T-helper 17 cell (primary cell): ENCODE measurements at regions not wholly inside any gene's neighbourhood (a gene's known extent, or its start where the extent isn't known, plus 50 kb on each side); places are given as distances from the start of the nearest gene placed in this dataset.

Experiments used
- ATAC-seq: fragments of 150-1000 bp; cut with Tn5 transposase; 2 replicates; pipeline ENCODE4 v1.10.0; 2021; ENCODE audit warnings: mild to moderate bottlenecking, moderate library complexity
- DNase-seq, 3 donors: peaks; one replicate each; pipeline versions ENCODE4 v3.0.0 to v3.0.0-alpha.2; 2020 to 2021
- H3K9me3 ChIP-seq: one replicate; pipeline ENCODE4 v1.7.0; 2013; ENCODE audit warnings: low read length, mild to moderate bottlenecking; ENCODE audit not compliant: control insufficient read depth, poor library complexity, severe bottlenecking
- H3K27ac Mint-ChIP-seq: one replicate; pipeline ENCODE4 v1.8.0; 2022; ENCODE audit warnings: mild to moderate bottlenecking, moderate library complexity, mixed read lengths
- H3K27me3 Mint-ChIP-seq: one replicate; pipeline ENCODE4 v1.8.0; 2022; ENCODE audit warnings: mixed read lengths
- H3K36me3 Mint-ChIP-seq: one replicate; pipeline ENCODE4 v1.8.0; 2022; ENCODE audit warnings: low read depth, mixed read lengths
- H3K4me1 Mint-ChIP-seq: one replicate; pipeline ENCODE4 v1.8.0; 2022; ENCODE audit warnings: mild to moderate bottlenecking, mixed read lengths
- H3K4me3 Mint-ChIP-seq: one replicate; pipeline ENCODE4 v1.8.0; 2022; ENCODE audit warnings: mild to moderate bottlenecking, moderate library complexity, mixed read lengths

GRCh38 chr2:78457269-78457668 is 568.2 kb upstream of the REG3G start:
- H3K27ac Mint-ChIP-seq: no peak overlapping the region
- no peaks in the 10 kb centered on the region for H3K27me3 Mint-ChIP-seq
- H3K4me3 Mint-ChIP-seq: no peak overlapping the region
- no peak for DNase-seq
- no peak for ATAC-seq
- no peaks in the 10 kb centered on the region for H3K36me3 Mint-ChIP-seq
- H3K9me3 ChIP-seq: no peaks in the 10 kb centered on the region
- no peaks in the 10 kb centered on the region for H3K4me1 Mint-ChIP-seq

GRCh38 chr2:78465707-78466106 is 559.8 kb upstream of the REG3G start:
- no peaks in the 10 kb centered on the region for H3K4me1 Mint-ChIP-seq

GRCh38 chr2:78476619-78477229 is 548.8 kb upstream of the REG3G start:
- Mint-ChIP-seq H3K4me1 (no peaks in the 10 kb centered on the region), H3K36me3 (no peaks in the 10 kb centered on the region), H3K4me3 (no peak overlapping the region), H3K27ac (no peak overlapping the region), H3K27me3 (no peaks in the 10 kb centered on the region)
- no peak for ATAC-seq
- no peak for DNase-seq
- no peaks in the 10 kb centered on the region for H3K9me3 ChIP-seq

More at GRCh38 chr2:78465707-78466106, 559.8 kb upstream of the REG3G start:
- H3K9me3 ChIP-seq: no peaks in the 10 kb centered on the region
- Mint-ChIP-seq H3K27me3 (no peaks in the 10 kb centered on the region), H3K36me3 (no peaks in the 10 kb centered on the region), H3K27ac (no peak overlapping the region), H3K4me3 (no peak overlapping the region)
- ATAC-seq (no peak), DNase-seq (no peak)

GRCh38 chr2:78486565-78486964 is 538.9 kb upstream of the REG3G start:
- H3K27me3 Mint-ChIP-seq: no peaks in the 10 kb centered on the region
- DNase-seq (no peak), ATAC-seq (no peak)
- no peaks in the 10 kb centered on the region for H3K4me1 Mint-ChIP-seq
- no peaks in the 10 kb centered on the region for H3K36me3 Mint-ChIP-seq
- H3K4me3 Mint-ChIP-seq: no peak overlapping the region
- no peaks in the 10 kb centered on the region for H3K9me3 ChIP-seq
- H3K27ac Mint-ChIP-seq: no peak overlapping the region

- Mint-ChIP-seq H3K4me1 (no peaks in the 10 kb centered on the region), H3K36me3 (no peaks in the 10 kb centered on the region), H3K4me3 (no peak overlapping the region), H3K27ac (no peak overlapping the region), H3K27me3 (no peaks in the 10 kb centered on the region)
- H3K9me3 ChIP-seq: peaks cover 5% of the 10 kb centered on the region
- DNase-seq (no peak), ATAC-seq (no peak)
Observed at GRCh38 chr2:78498125-78498524, 527.4 kb upstream of the REG3G start.

- H3K4me3 Mint-ChIP-seq: no peak overlapping the region
- ATAC-seq: no peak
- H3K27ac Mint-ChIP-seq: no peak overlapping the region
- no peaks in the 10 kb centered on the region for H3K27me3 Mint-ChIP-seq
- no peaks in the 10 kb centered on the region for H3K4me1 Mint-ChIP-seq
- no peaks in the 10 kb centered on the region for H3K9me3 ChIP-seq
- DNase-seq: no peak
- H3K36me3 Mint-ChIP-seq: no peaks in the 10 kb centered on the region
Observed at GRCh38 chr2:78506301-78506700, 519.2 kb upstream of the REG3G start.

- Mint-ChIP-seq H3K4me1 (no peaks in the 10 kb centered on the region), H3K27ac (no peak overlapping the region), H3K36me3 (no peaks in the 10 kb centered on the region), H3K4me3 (no peak overlapping the region), H3K27me3 (no peaks in the 10 kb centered on the region)
- ATAC-seq (no peak), DNase-seq (no peak)
- H3K9me3 ChIP-seq: no peaks in the 10 kb centered on the region
Observed at GRCh38 chr2:78521938-78522337, 503.6 kb upstream of the REG3G start.

- no peak for ATAC-seq
- H3K4me3 Mint-ChIP-seq: no peak overlapping the region
Observed at GRCh38 chr2:78532762-78533379, 492.6 kb upstream of the REG3G start.

GRCh38 chr2:78535395-78535794 is 490.1 kb upstream of the REG3G start:
- H3K27ac Mint-ChIP-seq: no peak overlapping the region
- no peaks in the 10 kb centered on the region for H3K27me3 Mint-ChIP-seq

More at GRCh38 chr2:78532762-78533379, 492.6 kb upstream of the REG3G start:
- H3K36me3 Mint-ChIP-seq: no peaks in the 10 kb centered on the region
- no peaks in the 10 kb centered on the region for H3K4me1 Mint-ChIP-seq
- no peaks in the 10 kb centered on the region for H3K9me3 ChIP-seq
- no peak for DNase-seq
- H3K27ac Mint-ChIP-seq: no peak overlapping the region
- H3K27me3 Mint-ChIP-seq: no peaks in the 10 kb centered on the region

GRCh38 chr2:78538322-78538721 is 487.2 kb upstream of the REG3G start:
- Mint-ChIP-seq H3K4me1 (no peaks in the 10 kb centered on the region), H3K4me3 (no peak overlapping the region), H3K36me3 (no peaks in the 10 kb centered on the region), H3K27ac (no peak overlapping the region), H3K27me3 (no peaks in the 10 kb centered on the region)
- no peak for ATAC-seq
- DNase-seq: no peak
- H3K9me3 ChIP-seq: peaks cover 3% of the 10 kb centered on the region

More at GRCh38 chr2:78535395-78535794, 490.1 kb upstream of the REG3G start:
- DNase-seq: no peak
- Mint-ChIP-seq H3K4me3 (no peak overlapping the region), H3K4me1 (no peaks in the 10 kb centered on the region), H3K36me3 (no peaks in the 10 kb centered on the region)
- no peak for ATAC-seq
- peaks cover 3% of the 10 kb centered on the region for H3K9me3 ChIP-seq

- H3K4me1 Mint-ChIP-seq: no peaks in the 10 kb centered on the region
- no peak overlapping the region for H3K4me3 Mint-ChIP-seq
- no peak overlapping the region for H3K27ac Mint-ChIP-seq
- DNase-seq (no peak), ATAC-seq (no peak)
- no peaks in the 10 kb centered on the region for H3K27me3 Mint-ChIP-seq
- H3K36me3 Mint-ChIP-seq: no peaks in the 10 kb centered on the region
- H3K9me3 ChIP-seq: peaks cover 3% of the 10 kb centered on the region
Observed at GRCh38 chr2:78540255-78540654, 485.2 kb upstream of the REG3G start.

GRCh38 chr2:78541088-78541450 is 484.4 kb upstream of the REG3G start:
- no peaks in the 10 kb centered on the region for H3K27me3 Mint-ChIP-seq
- no peak overlapping the region for H3K4me3 Mint-ChIP-seq
- H3K27ac Mint-ChIP-seq: no peak overlapping the region
- ATAC-seq (no peak), DNase-seq (no peak)
- no peaks in the 10 kb centered on the region for H3K4me1 Mint-ChIP-seq
- no peaks in the 10 kb centered on the region for H3K36me3 Mint-ChIP-seq
- H3K9me3 ChIP-seq: peaks cover 3% of the 10 kb centered on the region

- H3K36me3 Mint-ChIP-seq: no peaks in the 10 kb centered on the region
- no peak overlapping the region for H3K27ac Mint-ChIP-seq
- no peaks in the 10 kb centered on the region for H3K4me1 Mint-ChIP-seq
- no peaks in the 10 kb centered on the region for H3K27me3 Mint-ChIP-seq
- DNase-seq: no peak
- no peak for ATAC-seq
- no peak overlapping the region for H3K4me3 Mint-ChIP-seq
- peaks cover 3% of the 10 kb centered on the region for H3K9me3 ChIP-seq
Observed at GRCh38 chr2:78541451-78542267, 483.8 kb upstream of the REG3G start.
